GM18861 (cell line): ENCODE measurements at regions not wholly inside any gene's neighbourhood (a gene's known extent, or its start where the extent isn't known, plus 50 kb on each side); places are given as distances from the start of the nearest gene placed in this dataset.
"Not testable (repeated sequence)": the region's sequence is repeated elsewhere in the genome, so short reads cannot be mapped to it uniquely, and the experiment has no call there.

Experiments
- ATAC-seq: cut with Tn5 transposase; IDR thresholded peaks from one replicate; pipeline ENCODE4 v1.9.1; 2021; ENCODE audit not compliant: unreplicated experiment

GRCh38 chr5:117748336-117748735, 1173.7 kb upstream of the SEMA6A start:
- no peak for ATAC-seq

GRCh38 chr5:117743337-117743736, 1168.7 kb upstream of the SEMA6A start:
- ATAC-seq = no peak

GRCh38 chr5:117741655-117742206, 1167.1 kb upstream of the SEMA6A start:
- no peak for ATAC-seq

GRCh38 chr5:117740268-117740667, 1165.6 kb upstream of the SEMA6A start:
- ATAC-seq = no peak

- ATAC-seq = no peak
Observed at GRCh38 chr5:117738571-117738970, 1163.9 kb upstream of the SEMA6A start.

GRCh38 chr5:117736698-117737097, 1162.1 kb upstream of the SEMA6A start:
- no peak for ATAC-seq

GRCh38 chr5:117734056-117734455, 1159.4 kb upstream of the SEMA6A start:
- no peak for ATAC-seq

GRCh38 chr5:117733051-117733450, 1158.4 kb upstream of the SEMA6A start:
- ATAC-seq = no peak

GRCh38 chr5:117732264-117732663, 1157.6 kb upstream of the SEMA6A start:
- ATAC-seq = no peak

GRCh38 chr5:117731446-117731845, 1156.8 kb upstream of the SEMA6A start:
- no peak for ATAC-seq

GRCh38 chr5:117720784-117721183, 1146.2 kb upstream of the SEMA6A start:
- not testable (repeated sequence) for ATAC-seq

GRCh38 chr5:117719413-117719812, 1144.8 kb upstream of the SEMA6A start:
- ATAC-seq = no peak

GRCh38 chr5:117713585-117714198, 1139.1 kb upstream of the SEMA6A start:
- ATAC-seq = no peak

- ATAC-seq = no peak
Observed at GRCh38 chr5:117701062-117701461, 1126.4 kb upstream of the SEMA6A start.

GRCh38 chr5:117692606-117693005, 1118.0 kb upstream of the SEMA6A start:
- ATAC-seq = no peak

- no peak for ATAC-seq
Observed at GRCh38 chr5:117691081-117691870, 1116.7 kb upstream of the SEMA6A start.

- ATAC-seq = no peak
Observed at GRCh38 chr5:117690612-117691011, 1116.0 kb upstream of the SEMA6A start.

GRCh38 chr5:117686926-117687325, 1112.3 kb upstream of the SEMA6A start:
- no peak for ATAC-seq

- no peak for ATAC-seq
Observed at GRCh38 chr5:117682416-117682815, 1107.8 kb upstream of the SEMA6A start.

- ATAC-seq = peak; percentile 79
Observed at GRCh38 chr5:117681431-117682254, 1107.0 kb upstream of the SEMA6A start.

GRCh38 chr5:117680426-117680825, 1105.8 kb upstream of the SEMA6A start:
- ATAC-seq = no peak
